ENCODE measurements at regions not wholly inside any gene's neighbourhood (a gene's known extent, or its start where the extent isn't known, plus 50 kb on each side); places are given as distances from the start of the nearest gene placed in this dataset.
A peak's percentile ranks its signal among the peaks of the same experiment; 100 is the strongest.

- H3K27ac ChIP-seq (ENCODE audit: low read depth, low read length) = no peak overlapping the region
- H2AFZ ChIP-seq (ENCODE audit: low read length) = no peak overlapping the region
- H3K36me3 ChIP-seq (ENCODE audit: insufficient read depth, low read length) = no peaks in the 10 kb centered on the region
These were observed 55.3 kb upstream of the TRPM1 start for GRCh38 chr15:31156808-31157207.

DNA sequence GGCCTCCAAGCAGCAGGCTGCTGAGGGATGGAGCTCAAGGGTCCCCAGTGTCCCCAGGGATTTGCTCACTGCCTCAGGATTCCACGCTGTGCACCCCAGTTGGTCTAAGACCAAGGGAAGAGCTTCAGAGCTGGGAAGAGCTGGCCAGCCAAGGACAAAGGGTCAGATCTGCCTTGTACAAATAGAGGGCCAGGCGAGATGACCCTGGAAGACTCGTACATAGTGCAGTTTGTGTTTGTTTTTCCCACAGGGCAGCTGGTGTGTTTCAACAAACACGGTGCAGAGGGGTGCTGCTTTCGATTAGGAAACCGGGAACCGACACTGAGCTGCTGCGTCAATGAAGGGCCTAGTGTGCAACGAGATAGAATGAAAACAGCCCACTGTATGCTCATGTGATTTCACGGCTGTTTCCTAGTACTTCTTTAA is 56.1 kb upstream of the TRPM1 start:
- Histone ChIP-seq H2AFZ (ENCODE audit: low read length) (no peak overlapping the region), H3K4me2 (ENCODE audit: insufficient read depth, low read length) (no peak overlapping the region)
- TF ChIP-seq, protein P1, sequence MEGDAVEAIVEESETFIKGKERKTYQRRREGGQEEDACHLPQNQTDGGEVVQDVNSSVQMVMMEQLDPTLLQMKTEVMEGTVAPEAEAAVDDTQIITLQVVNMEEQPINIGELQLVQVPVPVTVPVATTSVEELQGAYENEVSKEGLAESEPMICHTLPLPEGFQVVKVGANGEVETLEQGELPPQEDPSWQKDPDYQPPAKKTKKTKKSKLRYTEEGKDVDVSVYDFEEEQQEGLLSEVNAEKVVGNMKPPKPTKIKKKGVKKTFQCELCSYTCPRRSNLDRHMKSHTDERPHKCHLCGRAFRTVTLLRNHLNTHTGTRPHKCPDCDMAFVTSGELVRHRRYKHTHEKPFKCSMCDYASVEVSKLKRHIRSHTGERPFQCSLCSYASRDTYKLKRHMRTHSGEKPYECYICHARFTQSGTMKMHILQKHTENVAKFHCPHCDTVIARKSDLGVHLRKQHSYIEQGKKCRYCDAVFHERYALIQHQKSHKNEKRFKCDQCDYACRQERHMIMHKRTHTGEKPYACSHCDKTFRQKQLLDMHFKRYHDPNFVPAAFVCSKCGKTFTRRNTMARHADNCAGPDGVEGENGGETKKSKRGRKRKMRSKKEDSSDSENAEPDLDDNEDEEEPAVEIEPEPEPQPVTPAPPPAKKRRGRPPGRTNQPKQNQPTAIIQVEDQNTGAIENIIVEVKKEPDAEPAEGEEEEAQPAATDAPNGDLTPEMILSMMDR (IDR thresholded peaks at IDR 0.05; ENCODE audit: extremely low read depth, low read depth, low read length) = no peak

More at GRCh38 chr15:31156808-31157207, 55.3 kb upstream of the TRPM1 start:
- no peak for DNase-seq (ENCODE audit: insufficient read length, low spot score, missing footprints)
- Histone ChIP-seq H3K27me3 (ENCODE audit: insufficient read depth, low read length) (peaks cover 10% of the 10 kb centered on the region), H3K4me2 (ENCODE audit: insufficient read depth, low read length) (no peak overlapping the region), H3K9me3 (ENCODE audit: low read depth, low read length) (no peaks in the 10 kb centered on the region), H3K4me1 (ENCODE audit: insufficient read depth, low read length) (no peaks in the 10 kb centered on the region), H4K20me1 (ENCODE audit: insufficient read depth, low read length) (no peaks in the 10 kb centered on the region), H3K79me2 (ENCODE audit: insufficient read depth, low read length) (no peaks in the 10 kb centered on the region), H3K4me3 (ENCODE audit: insufficient read depth, low read length) (no peak overlapping the region)
- TF ChIP-seq, protein P1 (IDR thresholded peaks at IDR 0.05; ENCODE audit: extremely low read depth, low read depth, low read length) = no peak

GRCh38 chr15:31158858-31159569 is 57.5 kb upstream of the TRPM1 start:
- TF ChIP-seq, protein P1 (IDR thresholded peaks at IDR 0.05; ENCODE audit: extremely low read depth, low read depth, low read length) = no peak
- Histone ChIP-seq H3K79me2 (ENCODE audit: insufficient read depth, low read length) (no peaks in the 10 kb centered on the region), H3K4me1 (ENCODE audit: insufficient read depth, low read length) (no peaks in the 10 kb centered on the region), H3K27ac (ENCODE audit: low read depth, low read length) (no peak overlapping the region), H3K9me3 (ENCODE audit: low read depth, low read length) (no peaks in the 10 kb centered on the region), H3K4me2 (ENCODE audit: insufficient read depth, low read length) (no peak overlapping the region), H3K4me3 (ENCODE audit: insufficient read depth, low read length) (no peak overlapping the region), H4K20me1 (ENCODE audit: insufficient read depth, low read length) (no peaks in the 10 kb centered on the region), H3K36me3 (ENCODE audit: insufficient read depth, low read length) (no peaks in the 10 kb centered on the region), H2AFZ (ENCODE audit: low read length) (no peak overlapping the region), H3K27me3 (ENCODE audit: insufficient read depth, low read length) (peaks cover 4% of the 10 kb centered on the region)
- DNase-seq (ENCODE audit: insufficient read length, low spot score, missing footprints) = peak; percentile 48

More for the DNA sequence above, 56.1 kb upstream of the TRPM1 start:
- no peaks in the 10 kb centered on the region for H3K4me1 ChIP-seq (ENCODE audit: insufficient read depth, low read length)
- H3K79me2 ChIP-seq (ENCODE audit: insufficient read depth, low read length) = no peaks in the 10 kb centered on the region
- H3K27ac ChIP-seq (ENCODE audit: low read depth, low read length) = no peak overlapping the region
- H3K27me3 ChIP-seq (ENCODE audit: insufficient read depth, low read length) = peaks cover 10% of the 10 kb centered on the region
- peak; percentile 34 for DNase-seq (ENCODE audit: insufficient read length, low spot score, missing footprints)
- H3K9me3 ChIP-seq (ENCODE audit: low read depth, low read length) = no peaks in the 10 kb centered on the region
- no peaks in the 10 kb centered on the region for H4K20me1 ChIP-seq (ENCODE audit: insufficient read depth, low read length)
- no peaks in the 10 kb centered on the region for H3K36me3 ChIP-seq (ENCODE audit: insufficient read depth, low read length)
- no peak overlapping the region for H3K4me3 ChIP-seq (ENCODE audit: insufficient read depth, low read length)

GRCh38 chr15:31159837-31160236 is 58.3 kb upstream of the TRPM1 start:
- peak; percentile 38 for DNase-seq (ENCODE audit: insufficient read length, low spot score, missing footprints)
- TF ChIP-seq, protein P1 (IDR thresholded peaks at IDR 0.05; ENCODE audit: extremely low read depth, low read depth, low read length) = no peak
- H3K27ac ChIP-seq (ENCODE audit: low read depth, low read length) = no peak overlapping the region

More at GRCh38 chr15:31159837-31160236, 58.3 kb upstream of the TRPM1 start:
- Histone ChIP-seq H2AFZ (ENCODE audit: low read length) (no peak overlapping the region), H3K27me3 (ENCODE audit: insufficient read depth, low read length) (no peaks in the 10 kb centered on the region), H3K9me3 (ENCODE audit: low read depth, low read length) (no peaks in the 10 kb centered on the region), H3K4me2 (ENCODE audit: insufficient read depth, low read length) (no peak overlapping the region), H3K4me1 (ENCODE audit: insufficient read depth, low read length) (no peaks in the 10 kb centered on the region), H3K4me3 (ENCODE audit: insufficient read depth, low read length) (no peak overlapping the region), H3K79me2 (ENCODE audit: insufficient read depth, low read length) (no peaks in the 10 kb centered on the region), H3K36me3 (ENCODE audit: insufficient read depth, low read length) (no peaks in the 10 kb centered on the region), H4K20me1 (ENCODE audit: insufficient read depth, low read length) (no peaks in the 10 kb centered on the region)
